ENCODE measurements at regions not wholly inside any gene's neighbourhood (a gene's known extent, or its start where the extent isn't known, plus 50 kb on each side); places are given as distances from the start of the nearest gene placed in this dataset.

GRCh38 chr1:60329651-60330050 lies 256.1 kb upstream of the C1orf87 start:
- no peak overlapping the region for H3K4me3 ChIP-seq (ENCODE audit: control insufficient read depth in 2 of 3, extremely low read depth in 1 of 3, insufficient read depth in 2 of 3, low read depth in 1 of 3, low read length in 3 of 3)
- no peaks in the 10 kb centered on the region for H3K36me3 ChIP-seq (ENCODE audit: control insufficient read depth in 2 of 2, extremely low read depth in 1 of 2, insufficient read depth in 2 of 2, low read length in 2 of 2)
- H3K27ac ChIP-seq (ENCODE audit: control insufficient read depth, insufficient read depth, low read length): no peak overlapping the region
- no peak for DNase-seq (ENCODE audit: low read depth, low spot score)
- H3K9me1 ChIP-seq (ENCODE audit: control insufficient read depth, extremely low read depth, insufficient read depth, low read length): no peaks in the 10 kb centered on the region
- H4K20me1 ChIP-seq (ENCODE audit: control insufficient read depth, extremely low read depth, insufficient read depth, low read length): no peaks in the 10 kb centered on the region
- no peak overlapping the region for H3K4me2 ChIP-seq (ENCODE audit: control insufficient read depth, extremely low read depth, insufficient read depth, low read depth, low read length)
- H3K27me3 ChIP-seq (ENCODE audit: control insufficient read depth, extremely low read depth, insufficient read depth, low read length): no peaks in the 10 kb centered on the region
- H3K4me1 ChIP-seq (ENCODE audit: control insufficient read depth, extremely low read depth, insufficient read depth, low read length): no peaks in the 10 kb centered on the region
- dilution Hi-C loops (cut with MboI; ENCODE audit: extremely low pct_ligation_motif_present, low sequenced_read_pairs): no loop called here
- H2AFZ ChIP-seq (ENCODE audit: control insufficient read depth, low read length): no peak overlapping the region
- no peaks in the 10 kb centered on the region for H3K79me2 ChIP-seq (ENCODE audit: control insufficient read depth, insufficient read depth, low read length)
- H3K9ac ChIP-seq (ENCODE audit: control insufficient read depth, extremely low read depth, insufficient read depth, low read length): no peak overlapping the region
- no peaks in the 10 kb centered on the region for H3K9me3 ChIP-seq (ENCODE audit: control insufficient read depth, low read depth, low read length)
- TF ChIP-seq EZH2 (IDR thresholded peaks at IDR 0.05; ENCODE audit: low read length) (no peak), CTCF (optimal IDR thresholded peaks at IDR 0.05 in 1 of 3, IDR thresholded peaks at IDR 0.05 in 1 of 3, conservative IDR thresholded peaks at IDR 0.05 in 1 of 3; ENCODE audit: extremely low read depth in 1 of 3, insufficient read depth in 2 of 3, low read length in 3 of 3) (no peak)
- FAIRE-seq: no peak

GRCh38 chr1:60311838-60312237 lies 238.3 kb upstream of the C1orf87 start:
- Histone ChIP-seq H3K79me2 (ENCODE audit: control insufficient read depth, insufficient read depth, low read length) (no peaks in the 10 kb centered on the region), H3K36me3 (ENCODE audit: control insufficient read depth in 2 of 2, extremely low read depth in 1 of 2, insufficient read depth in 2 of 2, low read length in 2 of 2) (no peaks in the 10 kb centered on the region), H3K4me1 (ENCODE audit: control insufficient read depth, extremely low read depth, insufficient read depth, low read length) (no peaks in the 10 kb centered on the region), H3K9ac (ENCODE audit: control insufficient read depth, extremely low read depth, insufficient read depth, low read length) (no peak overlapping the region), H3K9me1 (ENCODE audit: control insufficient read depth, extremely low read depth, insufficient read depth, low read length) (no peaks in the 10 kb centered on the region), H4K20me1 (ENCODE audit: control insufficient read depth, extremely low read depth, insufficient read depth, low read length) (no peaks in the 10 kb centered on the region), H3K27me3 (ENCODE audit: control insufficient read depth, extremely low read depth, insufficient read depth, low read length) (no peaks in the 10 kb centered on the region), H2AFZ (ENCODE audit: control insufficient read depth, low read length) (no peak overlapping the region), H3K4me3 (ENCODE audit: control insufficient read depth in 2 of 3, extremely low read depth in 1 of 3, insufficient read depth in 2 of 3, low read depth in 1 of 3, low read length in 3 of 3) (no peak overlapping the region), H3K27ac (ENCODE audit: control insufficient read depth, insufficient read depth, low read length) (no peak overlapping the region), H3K9me3 (ENCODE audit: control insufficient read depth, low read depth, low read length) (no peaks in the 10 kb centered on the region), H3K4me2 (ENCODE audit: control insufficient read depth, extremely low read depth, insufficient read depth, low read depth, low read length) (no peak overlapping the region)
- FAIRE-seq: no peak
- TF ChIP-seq EZH2 (IDR thresholded peaks at IDR 0.05; ENCODE audit: low read length) (no peak), CTCF (optimal IDR thresholded peaks at IDR 0.05 in 1 of 3, IDR thresholded peaks at IDR 0.05 in 1 of 3, conservative IDR thresholded peaks at IDR 0.05 in 1 of 3; ENCODE audit: extremely low read depth in 1 of 3, insufficient read depth in 2 of 3, low read length in 3 of 3) (no peak)
- dilution Hi-C loops (cut with MboI; ENCODE audit: extremely low pct_ligation_motif_present, low sequenced_read_pairs): no loop called here
- DNase-seq (ENCODE audit: low read depth, low spot score): no peak

Measured in keratinocyte (primary cell).